ENCODE measurements at regions not wholly inside any gene's neighbourhood (a gene's known extent, or its start where the extent isn't known, plus 50 kb on each side); places are given as distances from the start of the nearest gene placed in this dataset.

DNA sequence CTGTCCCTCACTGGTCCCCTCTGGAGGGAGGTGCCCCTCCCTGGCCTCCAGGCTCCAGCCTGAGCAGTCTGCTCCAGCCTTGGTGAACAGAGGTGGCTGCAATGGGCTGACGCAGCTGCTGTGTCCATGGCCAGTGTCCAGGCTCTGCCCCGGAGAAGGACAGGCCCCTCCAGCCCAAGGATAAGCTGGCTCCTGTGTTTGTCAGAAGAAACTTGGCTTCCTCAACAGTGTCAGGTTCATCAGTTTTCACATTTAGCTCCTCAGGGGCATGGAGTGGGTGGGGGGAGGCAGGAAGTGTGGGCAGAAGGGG is 402.8 kb downstream of the MATN1 start:
- H3K4me3 ChIP-seq (replicated peaks in 1 of 2; ENCODE audit: low read depth in 1 of 2, low read length in 2 of 2): no peak overlapping the region
- ATAC-seq (no peak), DNase-seq (ENCODE audit: low read depth, low spot score) (no peak)
- no peaks in the 10 kb centered on the region for H3K9me3 ChIP-seq (ENCODE audit: control insufficient read depth in 1 of 2, insufficient read depth in 1 of 2, low read depth in 1 of 2, low read length in 2 of 2)
- BruUV-seq (replicated peaks): no TSS peak
- H3K9me2 ChIP-seq (ENCODE audit: insufficient read depth): no peaks in the 10 kb centered on the region
- no peaks in the 10 kb centered on the region for H3K4me1 ChIP-seq (ENCODE audit: control insufficient read depth in 1 of 2, insufficient read depth in 2 of 2, low read length in 2 of 2)
- H3K79me2 ChIP-seq (ENCODE audit: insufficient read depth, low read length): no peaks in the 10 kb centered on the region
- H3K9ac ChIP-seq (ENCODE audit: low read length): no peak overlapping the region
- H3K4me2 ChIP-seq (ENCODE audit: low read length): no peak overlapping the region
- ChIA-PET CTCF (interaction anchor here (0.7 to 1.7 kb wide), 2 partner anchors 33 to 387 kb away, joined by 3 read pairs; no protein-coding TSS in a partner anchor), POLR2A (no interaction called here), RAD21 (ENCODE audit: low non-redundant PET in 1 of 2, low total read pairs in 2 of 2, uncharacterized antibody in 2 of 2, unreplicated experiment in 2 of 2) (no interaction called here)
- no peak for TF ChIP-seq POLR2AphosphoS5 (IDR thresholded peaks at IDR 0.05; ENCODE audit: low read depth, low read length)
- no peak for TF ChIP-seq POLR2A (IDR thresholded peaks at IDR 0.05; ENCODE audit: borderline replicate concordance, extremely low read depth, insufficient read depth, insufficient read length)
- no peak for TF ChIP-seq SRF (IDR thresholded peaks at IDR 0.05; ENCODE audit: low read depth)
- no peak for TF ChIP-seq ELF1 (IDR thresholded peaks at IDR 0.05; ENCODE audit: borderline replicate concordance, low read depth)
- intact Hi-C loops (cut with micrococcal nuclease): no loop called here
- no peak overlapping the region for H3K27ac ChIP-seq (ENCODE audit: low read depth, low read length)
- peaks cover 5% of the 10 kb centered on the region for H3K27me3 ChIP-seq (ENCODE audit: insufficient read depth, low read length)
- no peak overlapping the region for H2AFZ ChIP-seq (ENCODE audit: low read depth, low read length, poor library complexity, severe bottlenecking)
- no peaks in the 10 kb centered on the region for H4K20me1 ChIP-seq (ENCODE audit: insufficient read depth)
- H3K36me3 ChIP-seq (ENCODE audit: control insufficient read depth in 1 of 2, insufficient read depth in 2 of 2, low read length in 2 of 2): no peaks in the 10 kb centered on the region

DNA sequence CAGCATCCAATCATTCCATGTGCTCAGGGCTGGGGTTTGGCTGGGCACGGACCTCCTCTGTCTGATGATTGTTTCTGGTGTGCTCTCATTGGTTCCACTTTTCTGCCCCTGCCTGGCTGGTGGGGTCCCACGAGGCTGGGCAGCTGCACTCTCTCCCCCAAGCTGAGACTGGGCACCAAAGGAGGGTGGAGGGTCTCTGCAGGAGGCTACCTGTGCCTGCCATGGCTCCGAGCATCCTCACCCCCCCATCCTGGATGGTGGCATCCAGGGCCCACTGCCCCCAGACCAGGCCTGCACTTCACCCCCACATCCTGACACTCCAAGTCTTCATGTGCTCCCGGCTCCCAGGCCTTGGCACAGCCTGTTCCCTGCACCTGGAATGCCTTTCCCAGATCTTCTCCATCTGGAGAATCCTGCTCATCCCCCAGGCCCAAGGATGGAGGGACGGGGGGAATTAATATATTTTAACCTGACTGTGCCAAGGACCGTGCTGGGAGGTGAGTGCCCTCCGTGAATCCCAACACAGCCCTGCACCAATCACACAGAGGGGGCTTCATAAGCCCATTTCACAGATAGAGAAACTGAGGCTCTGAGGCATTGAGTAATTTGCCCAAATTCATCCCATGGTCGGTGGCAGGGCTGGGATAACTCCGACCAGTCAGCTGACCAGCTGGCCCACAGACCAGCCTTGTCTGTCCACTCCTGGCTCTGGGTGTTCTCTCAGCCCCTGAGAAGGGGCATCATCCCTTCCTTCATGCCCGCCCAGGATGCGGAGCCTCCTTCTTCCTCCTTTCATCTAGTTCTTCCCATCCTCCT is 403.4 kb downstream of the MATN1 start:
- H3K79me2 ChIP-seq (ENCODE audit: insufficient read depth, low read length): no peaks in the 10 kb centered on the region
- no peaks in the 10 kb centered on the region for H3K36me3 ChIP-seq (ENCODE audit: control insufficient read depth in 1 of 2, insufficient read depth in 2 of 2, low read length in 2 of 2)
- POLR2A ChIA-PET: no interaction called here
- ATAC-seq: no peak
- no peak overlapping the region for H3K27ac ChIP-seq (ENCODE audit: low read depth, low read length)
- no peak for DNase-seq (ENCODE audit: low read depth, low spot score)
- H3K27me3 ChIP-seq (ENCODE audit: insufficient read depth, low read length): peaks cover 10% of the 10 kb centered on the region
- no peak overlapping the region for H3K4me3 ChIP-seq (replicated peaks in 1 of 2; ENCODE audit: low read depth in 1 of 2, low read length in 2 of 2)
- H4K20me1 ChIP-seq (ENCODE audit: insufficient read depth): no peaks in the 10 kb centered on the region
- no peaks in the 10 kb centered on the region for H3K4me1 ChIP-seq (ENCODE audit: control insufficient read depth in 1 of 2, insufficient read depth in 2 of 2, low read length in 2 of 2)
- H3K9ac ChIP-seq (ENCODE audit: low read length): no peak overlapping the region
- no TSS peak for BruUV-seq (replicated peaks)
- H3K4me2 ChIP-seq (ENCODE audit: low read length): no peak overlapping the region
- intact Hi-C loops (cut with micrococcal nuclease): no loop called here
- CTCF ChIA-PET: interaction anchor here (1.7 kb wide), 1 partner anchor 388 kb away, joined by 3 read pairs; no protein-coding TSS in a partner anchor
- no peaks in the 10 kb centered on the region for H3K9me2 ChIP-seq (ENCODE audit: insufficient read depth)
- no peak overlapping the region for H2AFZ ChIP-seq (ENCODE audit: low read depth, low read length, poor library complexity, severe bottlenecking)
- H3K9me3 ChIP-seq (ENCODE audit: control insufficient read depth in 1 of 2, insufficient read depth in 1 of 2, low read depth in 1 of 2, low read length in 2 of 2): no peaks in the 10 kb centered on the region
- RAD21 ChIA-PET (ENCODE audit: low non-redundant PET in 1 of 2, low total read pairs in 2 of 2, uncharacterized antibody in 2 of 2, unreplicated experiment in 2 of 2): no interaction called here
- TF ChIP-seq, protein P1, sequence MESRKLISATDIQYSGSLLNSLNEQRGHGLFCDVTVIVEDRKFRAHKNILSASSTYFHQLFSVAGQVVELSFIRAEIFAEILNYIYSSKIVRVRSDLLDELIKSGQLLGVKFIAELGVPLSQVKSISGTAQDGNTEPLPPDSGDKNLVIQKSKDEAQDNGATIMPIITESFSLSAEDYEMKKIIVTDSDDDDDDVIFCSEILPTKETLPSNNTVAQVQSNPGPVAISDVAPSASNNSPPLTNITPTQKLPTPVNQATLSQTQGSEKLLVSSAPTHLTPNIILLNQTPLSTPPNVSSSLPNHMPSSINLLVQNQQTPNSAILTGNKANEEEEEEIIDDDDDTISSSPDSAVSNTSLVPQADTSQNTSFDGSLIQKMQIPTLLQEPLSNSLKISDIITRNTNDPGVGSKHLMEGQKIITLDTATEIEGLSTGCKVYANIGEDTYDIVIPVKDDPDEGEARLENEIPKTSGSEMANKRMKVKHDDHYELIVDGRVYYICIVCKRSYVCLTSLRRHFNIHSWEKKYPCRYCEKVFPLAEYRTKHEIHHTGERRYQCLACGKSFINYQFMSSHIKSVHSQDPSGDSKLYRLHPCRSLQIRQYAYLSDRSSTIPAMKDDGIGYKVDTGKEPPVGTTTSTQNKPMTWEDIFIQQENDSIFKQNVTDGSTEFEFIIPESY (IDR thresholded peaks at IDR 0.05; ENCODE audit: extremely low read depth, insufficient replicate concordance, low read length): no peak
- no peak for TF ChIP-seq JUND (IDR thresholded peaks at IDR 0.05)
- TF ChIP-seq ZNF274 (IDR thresholded peaks at IDR 0.05; ENCODE audit: low read depth, low read length): no peak
- TF ChIP-seq SRF (IDR thresholded peaks at IDR 0.05; ENCODE audit: low read depth): no peak
- TF ChIP-seq POLR2A (IDR thresholded peaks at IDR 0.05; ENCODE audit: borderline replicate concordance, extremely low read depth, insufficient read depth, insufficient read length): no peak
- TF ChIP-seq TCF7L2 (IDR thresholded peaks at IDR 0.05; ENCODE audit: borderline replicate concordance, extremely low read depth, insufficient read depth, insufficient read length): no peak
- TF ChIP-seq ELF1 (IDR thresholded peaks at IDR 0.05; ENCODE audit: borderline replicate concordance, low read depth): no peak
- no peak for TF ChIP-seq EZH2phosphoT487 (IDR thresholded peaks at IDR 0.05; ENCODE audit: borderline replicate concordance)
- TF ChIP-seq POLR2AphosphoS5 (IDR thresholded peaks at IDR 0.05; ENCODE audit: low read depth, low read length): no peak
- TF ChIP-seq, protein P2, sequence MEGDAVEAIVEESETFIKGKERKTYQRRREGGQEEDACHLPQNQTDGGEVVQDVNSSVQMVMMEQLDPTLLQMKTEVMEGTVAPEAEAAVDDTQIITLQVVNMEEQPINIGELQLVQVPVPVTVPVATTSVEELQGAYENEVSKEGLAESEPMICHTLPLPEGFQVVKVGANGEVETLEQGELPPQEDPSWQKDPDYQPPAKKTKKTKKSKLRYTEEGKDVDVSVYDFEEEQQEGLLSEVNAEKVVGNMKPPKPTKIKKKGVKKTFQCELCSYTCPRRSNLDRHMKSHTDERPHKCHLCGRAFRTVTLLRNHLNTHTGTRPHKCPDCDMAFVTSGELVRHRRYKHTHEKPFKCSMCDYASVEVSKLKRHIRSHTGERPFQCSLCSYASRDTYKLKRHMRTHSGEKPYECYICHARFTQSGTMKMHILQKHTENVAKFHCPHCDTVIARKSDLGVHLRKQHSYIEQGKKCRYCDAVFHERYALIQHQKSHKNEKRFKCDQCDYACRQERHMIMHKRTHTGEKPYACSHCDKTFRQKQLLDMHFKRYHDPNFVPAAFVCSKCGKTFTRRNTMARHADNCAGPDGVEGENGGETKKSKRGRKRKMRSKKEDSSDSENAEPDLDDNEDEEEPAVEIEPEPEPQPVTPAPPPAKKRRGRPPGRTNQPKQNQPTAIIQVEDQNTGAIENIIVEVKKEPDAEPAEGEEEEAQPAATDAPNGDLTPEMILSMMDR (IDR thresholded peaks at IDR 0.05 in 2 of 3, conservative IDR thresholded peaks at IDR 0.05 in 1 of 3; ENCODE audit: borderline replicate concordance in 1 of 3, insufficient read depth in 1 of 3, low read depth in 2 of 3, low read length in 2 of 3): no peak

All from HCT116 (cell line).